Heart right ventricle (tissue), 16 donors: ENCODE measurements at regions not wholly inside any gene's neighbourhood (a gene's known extent, or its start where the extent isn't known, plus 50 kb on each side); places are given as distances from the start of the nearest gene placed in this dataset.

ENCODE experiments used
- ATAC-seq, 8 donors: fragments of 200-7000 bp; cut with Tn5 transposase; one replicate each; pipeline ENCODE4 v1.9.1; 2020; ENCODE audit warnings: mild to moderate bottlenecking in 8 of 8, moderate library complexity in 8 of 8, moderate number of reproducible peaks in 1 of 8
- DNase-seq, 2 donors: peaks; one replicate each; pipeline ENCODE4 v3.0.0-alpha.2; 2020
- H3K27ac ChIP-seq, 10 donors: fragments of 200-600 bp; sonication (generic) in 2 of 10; one replicate each; pipeline versions ENCODE4 v1.5.0 to v1.8.0; 2020 to 2022; ENCODE audit warnings: mild to moderate bottlenecking in 3 of 10
- H3K27me3 ChIP-seq, 7 donors: fragments of 200-600 bp; one replicate each; pipeline ENCODE4 v1.8.0; 2021 to 2022; ENCODE audit warnings: mild to moderate bottlenecking in 2 of 7
- H3K36me3 ChIP-seq, 9 donors: fragments of 200-600 bp; sonication (generic) in 1 of 9; one replicate each; pipeline versions ENCODE4 v1.5.0 to v1.8.0; 2020 to 2022; ENCODE audit warnings: mild to moderate bottlenecking in 2 of 9
- H3K4me1 ChIP-seq, 9 donors: fragments of 200-600 bp; sonication (generic) in 1 of 9; one replicate each; pipeline versions ENCODE4 v1.5.0 to v1.8.0; 2020 to 2022; ENCODE audit warnings: mild to moderate bottlenecking in 4 of 9
- H3K4me3 ChIP-seq, 10 donors: fragments of 200-600 bp; sonication (generic) in 2 of 10; one replicate each; pipeline versions ENCODE4 v1.5.0 to v1.8.0; 2020 to 2022; ENCODE audit warnings: mild to moderate bottlenecking in 7 of 10, moderate library complexity in 2 of 10
- H3K9me3 ChIP-seq, 11 donors: fragments of 200-600 bp in 10 of 11; sonication (generic) in 2 of 11; one replicate each; pipeline versions ENCODE4 v1.5.0 to v1.8.0; 2013 to 2022; ENCODE audit warnings: mild to moderate bottlenecking in 2 of 11, control low read depth in 1 of 11, moderate library complexity in 1 of 11
- CTCF ChIP-seq, 9 donors: fragments of 200-600 bp; sonication (generic) in 2 of 9; IDR thresholded peaks; one replicate each; pipeline versions ENCODE4 v1.5.0 to v1.8.0; 2021 to 2022; ENCODE audit warnings: antibody characterized with exemption in 9 of 9, mild to moderate bottlenecking in 5 of 9, moderate library complexity in 1 of 9
- WGBS, 2 donors: extraction: QIAGEN DNeasy Blood & Tissue Kit; methylation state at CpG; one replicate each; pipeline ENCODE4 v1.1.7; 2013; ENCODE audit warnings: inconsistent platforms in 1 of 2; 5-methylcytosine and 5-hydroxymethylcytosine counted together
- intact Hi-C, 10 donors: fragments of 100-400 bp; cut with DNase I; formaldehyde crosslinking; loops; one replicate each; pipeline versions ENCODE4 v1.11.1 to v1.14.2; 2022
- donor health status: Arrhythmogenic right ventricular cardiomyopathy.
- donor health status: ischemic (EF 13 %, LVEDD 7.1; RV severe dilation, severe dysfunction).
- donor health status: healthy with polysubstance abuse.
- donor health status: DM: no; HTN: yes; CAD: no.
- donor health status: DM: no; HTN: no; CAD: no.
- donor health status: ischemic (EF 25% LVEDD 6.9; RV normal size, moderate dysfunction).
- donor health status: ischemic (EF 25% LVEDD 5.7; RV mildly dilated, moderate dysfunction).
- donor health status: healthy.
- donor health status: DM: yes; HTN: yes; CAD: no.
- donor health status: Ischemic cardiomyopathy.
- donor health status: ischemic (EF 35%, LVEDD 5.7; RV mildly dilated, moderate dysfunction).
- donor health status: nonischemic (EF 11% LVEDD 7.7; RV severe dilation, severe dysfunction).
- donor health status: DM: yes; HTN: yes; CAD: no.
- donor health status: PGD.
- donor health status: ischemic (EF 29% LVEDD 5.4; RV normal size, mild dysfunction).
- donor health status: nonischemic (EF 23%, LVEDD 6.1; RV moderate dilation, normal function).

- Histone ChIP-seq H3K36me3 (no peaks in the 10 kb centered on the region), H3K4me1 (no peaks in the 10 kb centered on the region), H3K27me3 (peaks cover 0 to 21% (median 4%) of the 10 kb centered on the region in 7 donors), H3K27ac (no peak overlapping the region), H3K9me3 (no peaks in the 10 kb centered on the region), H3K4me3 (no peak overlapping the region)
- no peak for DNase-seq
- no peak for TF ChIP-seq CTCF (IDR thresholded peaks at IDR 0.05)
- no peak for ATAC-seq
- intact Hi-C loops = no loop called here
- WGBS, 2 donors = 75 to 79% methylated on average over 4 of the region's 4 CpGs
Observed at GRCh38 chr1:4323309-4323708, 331.1 kb upstream of the AJAP1 start.

- Histone ChIP-seq H3K36me3 (no peaks in the 10 kb centered on the region), H3K27me3 (peaks cover 0 to 24% (median 8%) of the 10 kb centered on the region in 7 donors), H3K27ac (no peak overlapping the region), H3K9me3 (no peaks in the 10 kb centered on the region), H3K4me1 (no peaks in the 10 kb centered on the region), H3K4me3 (no peak overlapping the region)
- intact Hi-C loops = no loop called here
- TF ChIP-seq CTCF (IDR thresholded peaks at IDR 0.05) = no peak
- 83 to 85% methylated on average over 9 of the region's 9 CpGs for WGBS, 2 donors
- ATAC-seq (no peak), DNase-seq (no peak)
Observed at GRCh38 chr1:4324525-4324924, 329.9 kb upstream of the AJAP1 start.

- H3K27ac ChIP-seq = no peak overlapping the region
- ATAC-seq (no peak), DNase-seq (no peak)
- H3K27me3 ChIP-seq = peaks cover 0 to 28% (median 8%) of the 10 kb centered on the region in 7 donors
- intact Hi-C loops = no loop called here
- TF ChIP-seq CTCF (IDR thresholded peaks at IDR 0.05) = no peak
- no peak overlapping the region for H3K4me3 ChIP-seq
- H3K9me3 ChIP-seq = no peaks in the 10 kb centered on the region
- no peaks in the 10 kb centered on the region for H3K4me1 ChIP-seq
- WGBS, 2 donors = 64 to 77% methylated on average over 2 of the region's 2 CpGs
- no peaks in the 10 kb centered on the region for H3K36me3 ChIP-seq
Observed at GRCh38 chr1:4327142-4327541, 327.3 kb upstream of the AJAP1 start.

- Histone ChIP-seq H3K4me1 (no peaks in the 10 kb centered on the region), H3K4me3 (no peak overlapping the region), H3K27ac (no peak overlapping the region), H3K36me3 (no peaks in the 10 kb centered on the region), H3K27me3 (peaks cover 0 to 22% (median 8%) of the 10 kb centered on the region in 7 donors), H3K9me3 (peaks cover 0 to under 1% (median 0%) of the 10 kb centered on the region in 11 donors)
- no peak for TF ChIP-seq CTCF (IDR thresholded peaks at IDR 0.05)
- intact Hi-C loops = no loop called here
- DNase-seq (no peak), ATAC-seq (no peak)
- 64 to 68% methylated on average over 10 of the region's 10 CpGs for WGBS, 2 donors
Observed at GRCh38 chr1:4328402-4329071, 325.9 kb upstream of the AJAP1 start.
